ENCODE measurements at regions not wholly inside any gene's neighbourhood (a gene's known extent, or its start where the extent isn't known, plus 50 kb on each side); places are given as distances from the start of the nearest gene placed in this dataset.
"Not testable (repeated sequence)": the region's sequence is repeated elsewhere in the genome, so short reads cannot be mapped to it uniquely, and the experiment has no call there.

DNA sequence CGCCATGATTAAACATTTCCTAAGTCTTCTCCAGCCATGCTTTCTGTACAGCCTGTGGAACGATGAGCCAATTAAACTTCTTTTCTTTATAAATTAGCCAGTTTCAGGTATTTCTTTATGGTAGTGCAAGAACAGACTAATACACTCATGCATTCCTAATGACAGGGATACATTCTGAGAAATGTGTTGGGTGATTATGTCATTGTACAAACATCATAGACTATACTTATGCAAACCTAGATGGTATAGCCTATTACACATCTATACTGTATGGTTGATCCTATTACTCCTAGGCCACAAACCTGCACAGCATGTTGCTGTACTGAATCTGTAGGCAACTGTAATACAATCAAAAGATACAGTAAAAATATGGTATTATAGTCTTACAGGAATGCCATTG, 83.1 kb downstream of the ATOH1 start:
- H3K4me3 ChIP-seq (replicated peaks; ENCODE audit: low read depth, low read length) = no peak overlapping the region
- no peak for TF ChIP-seq CTCF (IDR thresholded peaks at IDR 0.05; ENCODE audit: low read length, missing control alignments)
- DNase-seq (ENCODE audit: low read depth) = no peak

DNA sequence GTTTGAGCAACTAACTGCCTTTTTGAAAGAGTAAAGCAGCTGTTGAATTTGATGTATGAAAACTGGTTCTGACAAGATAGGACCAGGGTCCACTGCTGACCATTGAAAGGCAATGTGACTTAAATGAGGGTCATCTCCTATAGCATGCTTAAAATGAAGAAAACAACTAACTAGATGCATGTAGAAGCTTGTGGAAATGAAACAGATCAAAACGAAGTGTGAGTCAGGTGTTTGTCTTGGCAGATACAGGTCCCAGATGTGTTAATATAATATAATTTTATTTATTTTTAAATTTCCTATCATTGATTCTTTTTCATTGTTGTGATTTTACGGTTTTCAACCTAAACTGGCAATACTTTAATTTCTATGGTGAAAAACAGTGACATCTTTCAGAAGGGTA, 83.6 kb downstream of the ATOH1 start:
- TF ChIP-seq CTCF (IDR thresholded peaks at IDR 0.05; ENCODE audit: low read length, missing control alignments) = no peak

GRCh38 chr4:93918856-93919255, 90.3 kb downstream of the ATOH1 start:
- DNase-seq (ENCODE audit: low read depth) = no peak
- H3K4me3 ChIP-seq (replicated peaks; ENCODE audit: low read depth, low read length) = no peak overlapping the region
- TF ChIP-seq CTCF (IDR thresholded peaks at IDR 0.05; ENCODE audit: low read length, missing control alignments) = no peak

More for the DNA sequence above, 83.6 kb downstream of the ATOH1 start:
- DNase-seq (ENCODE audit: low read depth) = no peak
- no peak overlapping the region for H3K4me3 ChIP-seq (replicated peaks; ENCODE audit: low read depth, low read length)

DNA sequence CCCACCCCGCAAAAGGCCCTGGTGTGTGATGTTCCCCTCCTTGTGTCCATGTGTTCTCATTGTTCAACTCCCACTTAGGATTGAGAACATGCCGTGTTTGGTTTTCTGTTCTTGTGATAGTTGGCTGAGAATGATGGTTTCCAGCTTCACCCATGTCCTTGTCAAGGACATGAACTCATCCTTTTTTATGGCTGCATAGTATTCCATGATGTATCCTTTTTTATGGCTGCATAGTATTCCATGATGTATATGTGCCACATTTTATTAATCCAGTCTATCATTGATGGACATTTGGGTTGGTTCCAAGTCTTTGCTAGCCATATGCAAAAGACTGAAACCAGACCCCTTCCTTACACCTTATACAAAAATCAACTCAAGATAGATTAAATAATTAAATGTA, 95.0 kb downstream of the ATOH1 start:
- not testable (repeated sequence) for H3K4me3 ChIP-seq (replicated peaks; ENCODE audit: low read depth, low read length); DNase-seq (ENCODE audit: low read depth)

DNA sequence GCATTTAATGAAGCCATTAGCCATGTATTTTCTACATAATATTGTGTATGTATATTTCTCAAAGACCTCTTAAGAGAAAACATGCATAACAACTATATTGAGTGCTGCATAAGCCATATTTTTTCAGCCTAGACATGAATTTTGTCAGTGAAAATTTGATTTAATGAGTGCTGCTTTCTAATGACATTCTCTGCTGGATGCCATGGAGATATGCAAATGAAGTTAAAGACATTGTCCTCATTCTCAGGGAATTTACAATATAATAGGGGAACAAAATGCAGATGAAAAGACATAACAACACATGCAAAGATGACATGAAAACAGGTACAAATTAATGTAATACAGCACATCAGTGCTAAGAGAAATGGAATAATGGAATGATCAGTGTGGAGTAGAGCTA, 118.7 kb downstream of the ATOH1 start:
- TF ChIP-seq CTCF (IDR thresholded peaks at IDR 0.05; ENCODE audit: low read length, missing control alignments) = no peak
- DNase-seq (ENCODE audit: low read depth) = no peak
- no peak overlapping the region for H3K4me3 ChIP-seq (replicated peaks; ENCODE audit: low read depth, low read length)

DNA sequence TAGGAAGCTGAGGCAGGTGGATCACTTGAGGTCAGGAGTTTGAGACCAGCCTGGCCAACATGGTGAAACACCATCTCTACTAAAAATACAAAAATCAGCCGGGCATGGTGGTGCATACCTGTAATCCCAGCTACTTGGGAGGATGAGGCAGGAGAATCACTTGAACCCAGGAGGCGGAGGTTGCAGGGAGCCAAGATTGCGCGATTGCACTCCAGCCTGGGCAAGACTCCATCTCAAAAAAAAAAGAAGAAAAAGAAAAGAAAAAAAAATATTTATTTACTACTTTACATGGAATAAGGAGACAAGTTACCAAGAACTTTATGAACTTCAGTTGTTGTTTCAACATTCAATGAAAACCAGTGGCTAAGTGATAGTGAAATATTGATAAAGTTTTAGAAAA, 121.7 kb downstream of the ATOH1 start:
- H3K4me3 ChIP-seq (replicated peaks; ENCODE audit: low read depth, low read length); DNase-seq (ENCODE audit: low read depth): not testable (repeated sequence)

DNA sequence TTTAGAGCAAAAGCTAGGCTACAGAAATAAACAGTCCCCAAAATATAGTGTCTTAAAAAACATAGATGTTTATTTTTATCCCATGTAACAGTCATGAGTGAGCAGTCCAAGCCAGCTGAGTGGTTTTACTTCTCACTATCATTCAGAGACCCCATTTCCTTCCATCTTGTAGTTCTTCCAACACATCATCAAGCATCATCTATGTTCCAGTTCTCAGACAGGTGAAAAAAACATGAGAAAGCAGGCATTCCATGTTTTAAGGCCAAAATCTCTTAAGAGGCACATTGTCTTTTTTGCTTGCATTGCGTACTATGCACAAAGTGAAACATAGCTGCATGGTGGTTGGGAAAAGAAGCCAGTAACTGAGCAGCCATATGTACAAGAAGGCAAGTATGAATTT, 128.6 kb downstream of the ATOH1 start:
- no peak for DNase-seq (ENCODE audit: low read depth)
- TF ChIP-seq CTCF (IDR thresholded peaks at IDR 0.05; ENCODE audit: low read length, missing control alignments) = no peak
- H3K4me3 ChIP-seq (replicated peaks; ENCODE audit: low read depth, low read length) = no peak overlapping the region

DNA sequence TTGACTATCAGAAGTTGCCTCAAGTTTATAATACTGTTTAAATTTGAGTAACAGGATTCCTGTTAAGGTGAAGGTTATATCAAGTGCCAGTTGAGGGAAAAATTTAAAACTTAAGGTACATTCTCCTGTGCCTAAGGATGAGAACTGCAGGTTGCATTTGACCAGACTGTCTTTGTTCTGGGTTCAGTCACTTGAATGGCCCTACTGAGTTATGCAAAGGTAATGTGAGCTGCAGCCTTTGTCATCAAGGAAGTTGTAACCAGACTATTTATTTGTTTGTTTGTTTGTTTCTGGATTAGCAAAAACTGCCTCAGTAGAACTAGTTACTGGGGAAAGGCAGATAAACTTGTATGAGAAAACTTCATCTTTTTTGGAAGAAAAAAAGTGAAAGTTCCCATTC, 131.9 kb downstream of the ATOH1 start:
- no peak for TF ChIP-seq CTCF (IDR thresholded peaks at IDR 0.05; ENCODE audit: low read length, missing control alignments)
- H3K4me3 ChIP-seq (replicated peaks; ENCODE audit: low read depth, low read length) = no peak overlapping the region
- DNase-seq (ENCODE audit: low read depth) = no peak
